HepG2 (cell line): ENCODE measurements at regions not wholly inside any gene's neighbourhood (a gene's known extent, or its start where the extent isn't known, plus 50 kb on each side); places are given as distances from the start of the nearest gene placed in this dataset.
A peak's percentile ranks its signal among the peaks of the same experiment; 100 is the strongest.

Source experiments
- ATAC-seq: fragments of 200-7000 bp; cut with Tn5 transposase; 3 replicates; pipeline ENCODE4 v1.9.1; 2020; ENCODE audit warnings: mild to moderate bottlenecking, moderate library complexity
- BruUV-seq: library from RNA; stranded (reverse); fragments of 400-500 nt; replicated peaks from 2 replicates; lab custom pipeline; 2021; lab: Mats Ljungman, UMichigan
- CTCF ChIA-PET: fragments of 300-600 bp; formaldehyde crosslinking; extraction: SDS; loops from one replicate; lab custom pipeline; 2021; ENCODE audit warnings: low total read pairs, inconsistent platforms, low intra/inter-chr PET ratio; lab: Yijun Ruan, JAX
- POLR2A ChIA-PET: fragments of 350-600 bp; sonication (Branson Sonifier 250); formaldehyde crosslinking; loops from one replicate; lab custom pipeline; 2020; ENCODE audit warnings: antibody characterized with exemption, inconsistent platforms; lab: Yijun Ruan, JAX
- DNase-seq: peaks from one replicate; pipeline ENCODE4 v3.0.0-alpha.2; 2015; ENCODE audit warnings: low spot score
- FAIRE-seq: peaks from 3 replicates; lab custom pipeline; 2011; peaks lifted over from hg19 to GRCh38; lab: Jason Lieb, UNC
- H2AFZ ChIP-seq: one replicate; pipeline ENCODE4 v1.6.1; 2011; ENCODE audit warnings: low read length, inconsistent platforms
- H3K27ac ChIP-seq: fragments of 300-600 bp; 3 replicates; pipeline ENCODE4 v1.8.0; 2011; ENCODE audit warnings: mixed run types, mild to moderate bottlenecking, mixed read lengths, low read length, inconsistent platforms; ENCODE audit not compliant: insufficient read depth; ENCODE audit errors: extremely low read length
- H3K27me3 ChIP-seq, 2 experiments: fragments of 200-600 bp in 1 of 2; 2 replicates in 1 of 2; 3 replicates in 1 of 2; pipeline versions ENCODE4 v1.6.0 to v1.8.0; 2011; ENCODE audit warnings: low read length in 2 of 2, mild to moderate bottlenecking in 2 of 2, moderate library complexity in 2 of 2, inconsistent platforms in 1 of 2; ENCODE audit not compliant: insufficient read depth in 2 of 2, control insufficient read depth in 1 of 2
- H3K36me3 ChIP-seq, 2 experiments: fragments of 200-600 bp in 1 of 2; replicated peaks in 1 of 2; 2 replicates in 1 of 2; 3 replicates in 1 of 2; pipeline versions ENCODE4 v1.5.1 to v1.8.0; 2011; ENCODE audit warnings: low read length in 2 of 2, inconsistent platforms in 1 of 2; ENCODE audit not compliant: insufficient read depth in 2 of 2, control insufficient read depth in 1 of 2
- H3K4me1 ChIP-seq: 2 replicates; pipeline ENCODE4 v1.5.1; 2012; ENCODE audit warnings: low read length, inconsistent platforms; ENCODE audit not compliant: insufficient read depth
- H3K4me2 ChIP-seq: 2 replicates; pipeline ENCODE4 v1.6.0; 2011; ENCODE audit warnings: low read depth, low read length, inconsistent platforms
- H3K4me3 ChIP-seq, 3 experiments: fragments of 200-600 bp in 1 of 3; sonication (generic), shearing (Covaris generic) in 1 of 3; replicated peaks in 1 of 3; 2 replicates each; pipeline ENCODE4 v1.5.1; 2011 to 2016; ENCODE audit warnings: low read length in 3 of 3, inconsistent platforms in 2 of 3, low read depth in 2 of 3, mild to moderate bottlenecking in 2 of 3, control low read depth in 1 of 3, mixed read lengths in 1 of 3; ENCODE audit not compliant: insufficient read depth in 1 of 3
- H3K79me2 ChIP-seq: one replicate; pipeline ENCODE4 v1.6.1; 2011; ENCODE audit warnings: low read length, inconsistent platforms; ENCODE audit not compliant: insufficient read depth
- H3K9ac ChIP-seq: 2 replicates; pipeline ENCODE4 v1.6.0; 2011; ENCODE audit warnings: mild to moderate bottlenecking, low read depth, low read length, inconsistent platforms; ENCODE audit not compliant: insufficient read depth
- H3K9me3 ChIP-seq: 2 replicates; pipeline ENCODE4 v1.5.1; 2012; ENCODE audit warnings: mild to moderate bottlenecking, low read length
- H4K20me1 ChIP-seq: 2 replicates; pipeline ENCODE4 v1.6.0; 2011; ENCODE audit warnings: inconsistent platforms, mild to moderate bottlenecking, low read length, moderate library complexity; ENCODE audit not compliant: insufficient read depth
- HCFC1 ChIP-seq: fragments of 150-350 bp; IDR thresholded peaks from 2 replicates; pipeline ENCODE4 v1.6.1; 2014; ENCODE audit warnings: low read depth, low read length
- MAFF ChIP-seq: IDR thresholded peaks from 2 replicates; pipeline ENCODE4 v1.6.1; 2011; ENCODE audit warnings: low read depth, low read length, improper control_type of control experiment
- MAFK ChIP-seq, 2 experiments: IDR thresholded peaks in 1 of 2; conservative IDR thresholded peaks in 1 of 2; 2 replicates each; pipeline ENCODE4 v1.6.1; 2011; ENCODE audit warnings: improper control_type of control experiment in 2 of 2, low read length in 2 of 2
- MYNN ChIP-seq: sonication (generic); formaldehyde crosslinking; IDR thresholded peaks from 2 replicates; pipeline ENCODE4 v1.4.0; 2020; ENCODE audit warnings: mild to moderate bottlenecking, low read depth, missing genetic modification reagents
- PLSCR1 ChIP-seq: sonication (generic); formaldehyde crosslinking; IDR thresholded peaks from 2 replicates; pipeline ENCODE4 v1.5.0; 2020; ENCODE audit warnings: missing genetic modification reagents, mild to moderate bottlenecking, borderline replicate concordance
- PTBP1 ChIP-seq: fragments of 200-400 bp; formaldehyde crosslinking; IDR thresholded peaks from 2 replicates; pipeline ENCODE4 v1.6.1; 2018; ENCODE audit warnings: low read length, low read depth; ENCODE audit not compliant: poor library complexity, severe bottlenecking
- SIX1 ChIP-seq: sonication (generic); formaldehyde crosslinking; IDR thresholded peaks from 2 replicates; pipeline ENCODE4 v1.4.0; 2020; ENCODE audit warnings: missing genetic modification reagents, borderline replicate concordance
- TGIF2 ChIP-seq: IDR thresholded peaks from 2 replicates; pipeline ENCODE4 v1.6.1; 2016; ENCODE audit warnings: control low read depth, missing compliant biosample characterization
- XBP1 ChIP-seq: sonication (generic); formaldehyde crosslinking; IDR thresholded peaks from 2 replicates; pipeline ENCODE4 v1.5.0; 2020; ENCODE audit warnings: missing genetic modification reagents
- ZNF446 ChIP-seq: sonication (generic); formaldehyde crosslinking; IDR thresholded peaks from 2 replicates; pipeline ENCODE4 v1.5.0; 2020; ENCODE audit warnings: mild to moderate bottlenecking, missing genetic modification reagents
- ZNF773 ChIP-seq: sonication (generic); formaldehyde crosslinking; IDR thresholded peaks from 2 replicates; pipeline ENCODE4 v1.4.0; 2020; ENCODE audit warnings: missing genetic modification reagents, borderline replicate concordance
- WGBS: methylation state at CpG from one replicate; pipeline ENCODE4 v1.1.6; 2017; ENCODE audit warnings: low lambda C conversion rate; 5-methylcytosine and 5-hydroxymethylcytosine counted together
- in situ Hi-C: cut with HindIII; loops from 2 replicates; pipeline ENCODE4 v1.10.0; 2017; ENCODE audit warnings: low pct_unique_long_range_greater_than_20kb; ENCODE audit not compliant: extremely low pct_ligation_motif_present
- intact Hi-C: fragments of 100-400 bp; cut with micrococcal nuclease; formaldehyde crosslinking; loops from one replicate; pipeline ENCODE4 v1.10.0; 2022; ENCODE audit not compliant: unreplicated experiment
- TF ChIP-seq, protein P1 (sequence below): sonication (generic); formaldehyde crosslinking; conservative IDR thresholded peaks from 2 replicates; pipeline ENCODE4 v1.8.1; 2023; ENCODE audit warnings: missing genetic modification reagents
- TF ChIP-seq, protein P2 (sequence below): sonication (generic); formaldehyde crosslinking; IDR thresholded peaks from 2 replicates; pipeline ENCODE4 v1.4.0; 2020; ENCODE audit warnings: mild to moderate bottlenecking, missing genetic modification reagents, borderline replicate concordance

GRCh38 chrX:98422536-98422935 is 1538.8 kb downstream of the RPA4 start:
- POLR2A ChIA-PET = no interaction called here
- H3K36me3 ChIP-seq = no peaks in the 10 kb centered on the region
- H4K20me1 ChIP-seq = no peaks in the 10 kb centered on the region
- CTCF ChIA-PET = no interaction called here
- no peak for ATAC-seq
- no peaks in the 10 kb centered on the region for H3K79me2 ChIP-seq
- H3K4me1 ChIP-seq = no peaks in the 10 kb centered on the region
- no peaks in the 10 kb centered on the region for H3K9me3 ChIP-seq
- no peaks in the 10 kb centered on the region for H3K27me3 ChIP-seq
- no peak overlapping the region for H3K9ac ChIP-seq
- no peak overlapping the region for H3K4me3 ChIP-seq
- intact Hi-C loops = no loop called here
- no peak overlapping the region for H3K27ac ChIP-seq
- in situ Hi-C loops = no loop called here
- TF ChIP-seq MAFF (peak; percentile 81), HCFC1 (no peak), SIX1 (CRISPR knock-in tag) (no peak), XBP1 (CRISPR knock-in tag) (no peak), MAFK (conservative IDR thresholded peaks at IDR 0.05 in 1 of 2, IDR thresholded peaks at IDR 0.05 in 1 of 2; ENCODE audit: low read length in 2 of 2) (peak; percentile 77 to 86)
- no peak overlapping the region for H3K4me2 ChIP-seq
- FAIRE-seq = no peak
- DNase-seq = no peak
- H2AFZ ChIP-seq = no peak overlapping the region
- BruUV-seq = no TSS peak

- intact Hi-C loops = no loop called here
- BruUV-seq = no TSS peak
Observed at GRCh38 chrX:98432413-98432812, 1548.7 kb downstream of the RPA4 start.

More at GRCh38 chrX:98432413-98432812, 1548.7 kb downstream of the RPA4 start:
- ChIA-PET CTCF (no interaction called here), POLR2A (no interaction called here)
- H3K27me3 ChIP-seq = no peaks in the 10 kb centered on the region
- no peak for DNase-seq
- no peaks in the 10 kb centered on the region for H4K20me1 ChIP-seq
- H3K27ac ChIP-seq = no peak overlapping the region
- no peak overlapping the region for H3K9ac ChIP-seq
- 0% methylated on average over 1 of the region's 1 CpG for WGBS
- in situ Hi-C loops = no loop called here
- H3K4me3 ChIP-seq = no peak overlapping the region
- no peak for TF ChIP-seq MYNN (CRISPR knock-in tag)
- TF ChIP-seq ZNF773 (CRISPR knock-in tag) = no peak
- TF ChIP-seq PTBP1 = no peak
- TF ChIP-seq TGIF2 (CRISPR knock-in tag) = no peak
- TF ChIP-seq, protein P1, sequence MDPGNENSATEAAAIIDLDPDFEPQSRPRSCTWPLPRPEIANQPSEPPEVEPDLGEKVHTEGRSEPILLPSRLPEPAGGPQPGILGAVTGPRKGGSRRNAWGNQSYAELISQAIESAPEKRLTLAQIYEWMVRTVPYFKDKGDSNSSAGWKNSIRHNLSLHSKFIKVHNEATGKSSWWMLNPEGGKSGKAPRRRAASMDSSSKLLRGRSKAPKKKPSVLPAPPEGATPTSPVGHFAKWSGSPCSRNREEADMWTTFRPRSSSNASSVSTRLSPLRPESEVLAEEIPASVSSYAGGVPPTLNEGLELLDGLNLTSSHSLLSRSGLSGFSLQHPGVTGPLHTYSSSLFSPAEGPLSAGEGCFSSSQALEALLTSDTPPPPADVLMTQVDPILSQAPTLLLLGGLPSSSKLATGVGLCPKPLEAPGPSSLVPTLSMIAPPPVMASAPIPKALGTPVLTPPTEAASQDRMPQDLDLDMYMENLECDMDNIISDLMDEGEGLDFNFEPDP = no peak
- TF ChIP-seq ZNF446 = no peak
- no peak for TF ChIP-seq PLSCR1 (CRISPR knock-in tag)
- TF ChIP-seq, protein P2, sequence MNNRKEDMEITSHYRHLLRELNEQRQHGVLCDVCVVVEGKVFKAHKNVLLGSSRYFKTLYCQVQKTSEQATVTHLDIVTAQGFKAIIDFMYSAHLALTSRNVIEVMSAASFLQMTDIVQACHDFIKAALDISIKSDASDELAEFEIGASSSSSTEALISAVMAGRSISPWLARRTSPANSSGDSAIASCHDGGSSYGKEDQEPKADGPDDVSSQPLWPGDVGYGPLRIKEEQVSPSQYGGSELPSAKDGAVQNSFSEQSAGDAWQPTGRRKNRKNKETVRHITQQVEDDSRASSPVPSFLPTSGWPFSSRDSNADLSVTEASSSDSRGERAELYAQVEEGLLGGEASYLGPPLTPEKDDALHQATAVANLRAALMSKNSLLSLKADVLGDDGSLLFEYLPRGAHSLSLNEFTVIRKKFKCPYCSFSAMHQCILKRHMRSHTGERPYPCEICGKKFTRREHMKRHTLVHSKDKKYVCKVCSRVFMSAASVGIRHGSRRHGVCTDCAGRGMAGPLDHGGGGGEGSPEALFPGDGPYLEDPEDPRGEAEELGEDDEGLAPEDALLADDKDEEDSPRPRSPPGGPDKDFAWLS (CRISPR knock-in tag) = no peak
- no peaks in the 10 kb centered on the region for H3K4me1 ChIP-seq
- no peaks in the 10 kb centered on the region for H3K9me3 ChIP-seq
- H2AFZ ChIP-seq = no peak overlapping the region
- FAIRE-seq = no peak
- H3K4me2 ChIP-seq = no peak overlapping the region
- H3K36me3 ChIP-seq = no peaks in the 10 kb centered on the region
- H3K79me2 ChIP-seq = no peaks in the 10 kb centered on the region
- no peak for ATAC-seq
